ENCODE measurements at regions not wholly inside any gene's neighbourhood (a gene's known extent, or its start where the extent isn't known, plus 50 kb on each side); places are given as distances from the start of the nearest gene placed in this dataset.

- no peak for TF ChIP-seq GATA3 (IDR thresholded peaks at IDR 0.05; ENCODE audit: low read depth, low read length)
- TF ChIP-seq GATA2 (IDR thresholded peaks at IDR 0.05; ENCODE audit: low read depth, low read length) = no peak
Observed at GRCh38 chr6:168222115-168223043, 97.2 kb downstream of the DACT2 start.

Data from SH-SY5Y (cell line).